Stimulated activated CD4-positive, alpha-beta T cell treated with anti-CD3 and anti-CD28 coated beads, Interleukin-2, amount 100 ng/mL, for 24 hours (primary cell): ENCODE measurements at regions not wholly inside any gene's neighbourhood (a gene's known extent, or its start where the extent isn't known, plus 50 kb on each side); places are given as distances from the start of the nearest gene placed in this dataset.
"Not testable (repeated sequence)": the region's sequence is repeated elsewhere in the genome, so short reads cannot be mapped to it uniquely, and the experiment has no call there.

Experiments
- DNase-seq, 2 donors: peaks; one replicate each; pipeline ENCODE4 v3.0.0-alpha.2; 2020

- DNase-seq, result no peak
Measured at GRCh38 chr15:66865622-66866611, 163.9 kb downstream of the SMAD6 start.

- DNase-seq, result no peak
Measured at GRCh38 chr15:66866656-66867055, 164.6 kb downstream of the SMAD6 start.

- DNase-seq, result no peak
Measured at GRCh38 chr15:66868918-66869317, 166.9 kb downstream of the SMAD6 start.

- no peak for DNase-seq
Measured at GRCh38 chr15:66870880-66871388, 168.9 kb downstream of the SMAD6 start.

GRCh38 chr15:66872405-66872804 is 170.4 kb downstream of the SMAD6 start:
- DNase-seq, result no peak

- DNase-seq, result not testable (repeated sequence)
Measured at GRCh38 chr15:66873331-66873730, 171.3 kb downstream of the SMAD6 start.

GRCh38 chr15:66873856-66874255 is 171.8 kb downstream of the SMAD6 start:
- no peak for DNase-seq

- DNase-seq, result no peak
Measured at GRCh38 chr15:66875588-66876420, 173.8 kb downstream of the SMAD6 start.

- no peak for DNase-seq
Measured at GRCh38 chr15:66876421-66876730, 174.3 kb downstream of the SMAD6 start.

GRCh38 chr15:66876731-66877476 is 174.9 kb downstream of the SMAD6 start:
- DNase-seq, result no peak

- no peak for DNase-seq
Measured at GRCh38 chr15:66877477-66878271, 175.6 kb downstream of the SMAD6 start.

- no peak for DNase-seq
Measured at GRCh38 chr15:66878761-66879160, 176.7 kb downstream of the SMAD6 start.

GRCh38 chr15:66879531-66880368 is 177.7 kb downstream of the SMAD6 start:
- DNase-seq, result no peak

GRCh38 chr15:66880380-66881155 is 178.5 kb downstream of the SMAD6 start:
- DNase-seq, result no peak

GRCh38 chr15:66881173-66881905 is 179.3 kb downstream of the SMAD6 start:
- no peak for DNase-seq

GRCh38 chr15:66882251-66883020 is 180.4 kb downstream of the SMAD6 start:
- DNase-seq, result no peak

- DNase-seq, result no peak
Measured at GRCh38 chr15:66883284-66883911, 181.4 kb downstream of the SMAD6 start.

GRCh38 chr15:66884115-66884622 is 181.2 kb upstream of the SMAD3 start:
- DNase-seq, result no peak
